ENCODE measurements at regions not wholly inside any gene's neighbourhood (a gene's known extent, or its start where the extent isn't known, plus 50 kb on each side); places are given as distances from the start of the nearest gene placed in this dataset.

GRCh38 chr6:82419859-82420258 lies 56.2 kb downstream of the TPBG start:
- TF ChIP-seq CTCF (IDR thresholded peaks at IDR 0.05) (no peak), POLR2AphosphoS5 (IDR thresholded peaks at IDR 0.05) (no peak), EP300 (IDR thresholded peaks at IDR 0.05) (no peak)
